SK-N-SH (cell line): ENCODE measurements at regions not wholly inside any gene's neighbourhood (a gene's known extent, or its start where the extent isn't known, plus 50 kb on each side); places are given as distances from the start of the nearest gene placed in this dataset.
A peak's percentile ranks its signal among the peaks of the same experiment; 100 is the strongest.

Experiments used
- CTCF ChIA-PET: fragments of 300-600, 350-600 bp; formaldehyde crosslinking; extraction: SDS; loops from one replicate; lab custom pipeline; 2021; lab: Yijun Ruan, JAX
- POLR2A ChIA-PET: fragments of 350-600 bp; sonication (Branson Sonifier 250); formaldehyde crosslinking; extraction: SDS; loops from one replicate; lab custom pipeline; 2020; ENCODE audit warnings: antibody characterized with exemption, inconsistent platforms; lab: Yijun Ruan, JAX
- DNase-seq: peaks from one replicate; pipeline ENCODE4 v3.0.0; 2012
- H2AFZ ChIP-seq: fragments of 200-600 bp; sonication (generic); 2 replicates; pipeline ENCODE4 v1.8.1; 2016; ENCODE audit warnings: antibody characterized with exemption, mild to moderate bottlenecking, low read depth
- H3F3A ChIP-seq: fragments of 200-600 bp; sonication (generic); replicated peaks from 2 replicates; pipeline ENCODE3; 2016; ENCODE audit warnings: antibody characterized with exemption, mild to moderate bottlenecking; ENCODE audit not compliant: insufficient read depth
- H3K27ac ChIP-seq, 2 experiments: fragments of 200-500 bp in 1 of 2; fragments of 200-600 bp in 1 of 2; sonication (Bioruptor generic) in 1 of 2; sonication (generic), shearing (Covaris generic) in 1 of 2; 2 replicates each; pipeline versions ENCODE4 v1.5.1 to v1.6.1; 2014 to 2016; ENCODE audit warnings: low read depth in 2 of 2, inconsistent platforms in 1 of 2, low read length in 1 of 2, mild to moderate bottlenecking in 1 of 2, mixed read lengths in 1 of 2
- H3K27me3 ChIP-seq: fragments of 200-600 bp; sonication (generic), shearing (Covaris generic); 2 replicates; pipeline ENCODE4 v1.6.1; 2016; ENCODE audit warnings: mixed run types; ENCODE audit not compliant: insufficient read depth
- H3K36me3 ChIP-seq, 2 experiments: fragments of 200-500 bp in 1 of 2; fragments of 200-600 bp in 1 of 2; sonication (Bioruptor generic) in 1 of 2; sonication (generic) in 1 of 2; replicated peaks in 1 of 2; 2 replicates each; pipeline versions ENCODE3 to v1.5.1; 2014 to 2016; ENCODE audit warnings: low read length in 1 of 2, mild to moderate bottlenecking in 1 of 2; ENCODE audit not compliant: insufficient read depth in 2 of 2, control insufficient read depth in 1 of 2
- H3K4me1 ChIP-seq, 2 experiments: fragments of 200-500 bp in 1 of 2; fragments of 200-600 bp in 1 of 2; sonication (Bioruptor generic) in 1 of 2; sonication (generic), shearing (Covaris generic) in 1 of 2; 2 replicates each; pipeline versions ENCODE4 v1.5.1 to v1.6.1; 2014 to 2016; ENCODE audit warnings: low read depth in 1 of 2, low read length in 1 of 2, mixed run types in 1 of 2; ENCODE audit not compliant: insufficient read depth in 2 of 2, control insufficient read depth in 1 of 2
- H3K4me2 ChIP-seq: fragments of 200-600 bp; sonication (generic), shearing (Covaris generic); 2 replicates; pipeline ENCODE4 v1.6.1; 2017; ENCODE audit warnings: mixed run types
- H3K4me3 ChIP-seq, 2 experiments: fragments of 200-500 bp in 1 of 2; fragments of 200-600 bp in 1 of 2; sonication (Bioruptor generic) in 1 of 2; sonication (generic), shearing (Covaris generic) in 1 of 2; 2 replicates each; pipeline versions ENCODE4 v1.5.1 to v1.8.1; 2014 to 2016; ENCODE audit warnings: low read depth in 2 of 2, inconsistent platforms in 1 of 2, low read length in 1 of 2, mild to moderate bottlenecking in 1 of 2, mixed read lengths in 1 of 2, moderate library complexity in 1 of 2
- H3K79me2 ChIP-seq: fragments of 200-600 bp; sonication (generic); 2 replicates; pipeline ENCODE4 v1.8.1; 2017; ENCODE audit warnings: mild to moderate bottlenecking; ENCODE audit not compliant: insufficient read depth
- H3K9ac ChIP-seq: fragments of 200-600 bp; sonication (generic); 2 replicates; pipeline ENCODE4 v1.6.1; 2017; ENCODE audit warnings: mixed run types
- H3K9me2 ChIP-seq: fragments of 200-600 bp; sonication (generic); 2 replicates; pipeline ENCODE4 v1.6.1; 2017; ENCODE audit warnings: mixed run types
- H3K9me3 ChIP-seq: fragments of 200-600 bp; sonication (generic); 2 replicates; pipeline ENCODE4 v1.6.1; 2017; ENCODE audit warnings: mixed run types, mild to moderate bottlenecking, moderate library complexity
- H4K20me1 ChIP-seq: fragments of 200-600 bp; sonication (generic); 2 replicates; pipeline ENCODE4 v1.6.1; 2017; ENCODE audit warnings: mild to moderate bottlenecking, mixed run types; ENCODE audit not compliant: insufficient read depth
- CHD2 ChIP-seq: fragments of 150-350 bp; IDR thresholded peaks from 2 replicates; pipeline ENCODE4 v1.6.1; 2018; ENCODE audit warnings: low read length; ENCODE audit not compliant: partially characterized antibody
- CTCF ChIP-seq: fragments of 200-600 bp; sonication (generic); IDR thresholded peaks from 2 replicates; pipeline ENCODE4 v1.6.1; 2017; ENCODE audit warnings: antibody characterized with exemption, mild to moderate bottlenecking, moderate library complexity
- EP300 ChIP-seq, 2 experiments: IDR thresholded peaks; 2 replicates each; pipeline versions ENCODE4 v1.4.0 to v1.6.1; 2012; ENCODE audit warnings: borderline replicate concordance in 1 of 2, low read depth in 1 of 2, low read length in 1 of 2
- EZH2phosphoT487 ChIP-seq: fragments of 200-600 bp; sonication (generic); IDR thresholded peaks from 2 replicates; pipeline ENCODE4 v1.6.1; 2017; ENCODE audit warnings: low read depth, mixed run types, mild to moderate bottlenecking, antibody characterized with exemption, moderate library complexity, borderline replicate concordance
- FOXJ3 ChIP-seq: sonication (generic); formaldehyde crosslinking; IDR thresholded peaks from 2 replicates; pipeline ENCODE4 v1.5.1; 2020; ENCODE audit warnings: mild to moderate bottlenecking, missing genetic modification reagents
- JUND ChIP-seq: IDR thresholded peaks from 2 replicates; pipeline ENCODE4 v1.4.0; 2012
- MEF2A ChIP-seq: IDR thresholded peaks from 2 replicates; pipeline ENCODE4 v1.4.0; 2012; ENCODE audit warnings: low read depth, borderline replicate concordance
- MXI1 ChIP-seq: IDR thresholded peaks from 2 replicates; pipeline ENCODE4 v1.6.1; 2012; ENCODE audit warnings: mild to moderate bottlenecking, low read depth, low read length, improper control_type of control experiment
- NFIC ChIP-seq: IDR thresholded peaks from 2 replicates; pipeline ENCODE4 v1.4.0; 2012; ENCODE audit warnings: borderline replicate concordance
- NRF1 ChIP-seq: IDR thresholded peaks from 2 replicates; pipeline ENCODE4 v1.6.1; 2012; ENCODE audit warnings: low read depth, mild to moderate bottlenecking, low read length
- PBX3 ChIP-seq: IDR thresholded peaks from 2 replicates; pipeline ENCODE4; 2012
- POLR2AphosphoS5 ChIP-seq: IDR thresholded peaks from 2 replicates; pipeline ENCODE4 v1.6.1; 2012; ENCODE audit warnings: low read depth, low read length
- RAD21 ChIP-seq: IDR thresholded peaks from 2 replicates; pipeline ENCODE4 v1.6.1; 2012; ENCODE audit warnings: mild to moderate bottlenecking, low read length
- RCOR1 ChIP-seq: fragments of 150-350 bp; IDR thresholded peaks from 2 replicates; pipeline ENCODE4 v1.6.1; 2017; ENCODE audit warnings: antibody characterized with exemption, low read length
- REST ChIP-seq: IDR thresholded peaks from 2 replicates; pipeline ENCODE4 v1.6.1; 2012; ENCODE audit warnings: mild to moderate bottlenecking, low read depth, low read length, moderate library complexity
- RXRA ChIP-seq: IDR thresholded peaks from 2 replicates; pipeline ENCODE4 v1.4.0; 2012; ENCODE audit warnings: low read depth, mild to moderate bottlenecking, borderline replicate concordance
- SMC3 ChIP-seq: IDR thresholded peaks from 2 replicates; pipeline ENCODE4 v1.6.1; 2012; ENCODE audit warnings: low read depth, low read length, improper control_type of control experiment
- TCF12 ChIP-seq: IDR thresholded peaks from 2 replicates; pipeline ENCODE4 v1.4.0; 2012
- TEAD4 ChIP-seq: IDR thresholded peaks from 2 replicates; pipeline ENCODE4 v1.4.0; 2012; ENCODE audit warnings: mild to moderate bottlenecking, borderline replicate concordance; ENCODE audit not compliant: insufficient read depth
- YY1 ChIP-seq: IDR thresholded peaks from 2 replicates; pipeline ENCODE4 v1.4.0; 2012; ENCODE audit warnings: low read depth, mild to moderate bottlenecking
- ZBTB33 ChIP-seq: IDR thresholded peaks from 2 replicates; pipeline ENCODE4 v1.4.0; 2012; ENCODE audit warnings: low read depth, borderline replicate concordance
- WGBS: methylation state at CpG from one replicate; pipeline ENCODE4 v1.1.6; 2017; ENCODE audit warnings: low lambda C conversion rate; 5-methylcytosine and 5-hydroxymethylcytosine counted together

DNA sequence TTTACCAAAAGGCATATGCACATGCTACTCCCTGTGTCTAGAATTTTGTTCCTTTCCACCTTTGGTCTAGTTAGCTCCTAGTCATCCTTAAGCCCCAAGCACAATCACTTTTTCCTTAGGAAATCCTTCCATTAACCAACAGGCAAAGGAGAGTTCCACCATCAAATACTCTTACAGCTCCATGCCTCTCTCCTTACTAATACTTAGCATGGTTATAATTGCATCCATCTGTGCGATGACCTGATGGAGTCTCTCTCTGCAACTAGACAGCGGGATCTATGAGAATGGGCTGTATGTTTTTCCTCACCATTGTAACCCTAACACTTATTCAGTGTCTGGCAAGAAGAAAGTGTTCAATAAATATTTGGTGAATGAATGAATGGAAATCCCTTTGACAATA is 69.3 kb upstream of the SMAD3 start:
- H2AFZ ChIP-seq = no peak overlapping the region
- no peak overlapping the region for H3K4me2 ChIP-seq
- CTCF ChIA-PET = interaction anchor here (1.4 kb wide), 1 partner anchor 437 kb away, joined by 3 read pairs; no protein-coding TSS in a partner anchor
- POLR2A ChIA-PET = no interaction called here
- 100% methylated on average over 2 of the region's 2 CpGs for WGBS
- no peak overlapping the region for H3K9ac ChIP-seq
- no peaks in the 10 kb centered on the region for H3K9me3 ChIP-seq
- H3K4me1 ChIP-seq = peaks cover 0 to 7% of the 10 kb centered on the region in 2 experiments; a peak in 1 of 4 replicates
- H3K79me2 ChIP-seq = no peaks in the 10 kb centered on the region
- no peaks in the 10 kb centered on the region for H3K36me3 ChIP-seq
- H4K20me1 ChIP-seq = no peaks in the 10 kb centered on the region
- H3F3A ChIP-seq = peaks cover 19% of the 10 kb centered on the region
- H3K9me2 ChIP-seq = no peaks in the 10 kb centered on the region
- no peaks in the 10 kb centered on the region for H3K27me3 ChIP-seq
- no peak overlapping the region for H3K4me3 ChIP-seq
- no peak for DNase-seq
- peak; percentile 53; the same call in 1 of the 2 replicates for TF ChIP-seq TCF12
- no peak for TF ChIP-seq RAD21
- H3K27ac ChIP-seq = no peak overlapping the region

GRCh38 chr15:66997212-66997611 is 68.2 kb upstream of the SMAD3 start:
- CTCF ChIA-PET = no interaction called here
- no peak overlapping the region for H3K4me2 ChIP-seq
- peak; percentile 60; the same call in 1 of the 2 replicates for TF ChIP-seq POLR2AphosphoS5
- TF ChIP-seq NFIC = peak; percentile 77
- TF ChIP-seq EP300 (IDR thresholded peaks at IDR 0.05; ENCODE audit: borderline replicate concordance in 1 of 2, low read depth in 1 of 2, low read length in 1 of 2) = peak in 1 of 2 experiments; percentile 66; a peak in 2 of 4 replicates
- TF ChIP-seq CHD2 = no peak
- no peak for TF ChIP-seq NRF1
- TF ChIP-seq FOXJ3 = no peak
- peak; percentile 83 for TF ChIP-seq JUND
- no peak for TF ChIP-seq REST
- 0 out of 2 replicates have a peak, but pooled peaks have one; percentile 35 for TF ChIP-seq ZBTB33
- TF ChIP-seq PBX3 = peak; percentile 77
- no peak for TF ChIP-seq YY1
- TF ChIP-seq RXRA = peak; percentile 53
- TF ChIP-seq MEF2A = peak; percentile 84
- peak; percentile 91 for TF ChIP-seq TCF12
- no peak for TF ChIP-seq RCOR1
- TF ChIP-seq CTCF = no peak
- no peak for TF ChIP-seq MXI1
- peak; percentile 86 for TF ChIP-seq TEAD4
- no peak for TF ChIP-seq EZH2phosphoT487
- TF ChIP-seq SMC3 = no peak

More at GRCh38 chr15:66997212-66997611, 68.2 kb upstream of the SMAD3 start:
- no peaks in the 10 kb centered on the region for H3K27me3 ChIP-seq
- H3F3A ChIP-seq = peaks cover 19% of the 10 kb centered on the region
- no peaks in the 10 kb centered on the region for H3K36me3 ChIP-seq
- H2AFZ ChIP-seq = no peak overlapping the region
- peak overlapping the region in 1 of 2 experiments; percentile 41; a peak in 1 of 4 replicates for H3K27ac ChIP-seq
- 11% methylated on average over 3 of the region's 3 CpGs for WGBS
- no peak for DNase-seq
- POLR2A ChIA-PET = no interaction called here
- H3K4me3 ChIP-seq = no peak overlapping the region
- peaks cover 0 to 7% of the 10 kb centered on the region in 2 experiments; a peak in 1 of 4 replicates for H3K4me1 ChIP-seq
- no peaks in the 10 kb centered on the region for H4K20me1 ChIP-seq
- no peaks in the 10 kb centered on the region for H3K79me2 ChIP-seq
- H3K9ac ChIP-seq = no peak overlapping the region
- H3K9me2 ChIP-seq = no peaks in the 10 kb centered on the region
- no peaks in the 10 kb centered on the region for H3K9me3 ChIP-seq
